ENCODE measurements at regions not wholly inside any gene's neighbourhood (a gene's known extent, or its start where the extent isn't known, plus 50 kb on each side); places are given as distances from the start of the nearest gene placed in this dataset.

GRCh38 chr2:161046876-161047275 is 113.4 kb upstream of the TANK start:
- DNase-seq (no peak), ATAC-seq (ENCODE audit: low read depth) (no peak)
- TF ChIP-seq CTCF (IDR thresholded peaks at IDR 0.05): no peak
- TF ChIP-seq EZH2 (IDR thresholded peaks at IDR 0.05; ENCODE audit: borderline replicate concordance, insufficient read depth, low read depth, low read length, poor library complexity, severe bottlenecking): no peak
- no peak overlapping the region for H3K9ac ChIP-seq (ENCODE audit: low read length)
- no peaks in the 10 kb centered on the region for H3K4me1 ChIP-seq (ENCODE audit: control insufficient read depth in 2 of 2, insufficient read depth in 2 of 2, low read length in 2 of 2)
- no peak overlapping the region for H2AFZ ChIP-seq (ENCODE audit: insufficient read depth, low read depth, low read length, poor library complexity, severe bottlenecking)
- H3K4me2 ChIP-seq (replicated peaks; ENCODE audit: low read depth, low read length, poor library complexity, severe bottlenecking): no peak overlapping the region
- Mint-ChIP-seq H3K27ac (no peak overlapping the region), H3K27me3 (peaks cover 42% of the 10 kb centered on the region), H3K4me3 (no peak overlapping the region), H3K9me3 (ENCODE audit: insufficient read depth) (no peaks in the 10 kb centered on the region), H3K4me1 (no peaks in the 10 kb centered on the region)
- H3K36me3 ChIP-seq (replicated peaks in 1 of 2; ENCODE audit: control extremely low read depth in 1 of 2, control insufficient read depth in 1 of 2, extremely low read depth in 1 of 2, insufficient read depth in 2 of 2, low read length in 1 of 2): no peaks in the 10 kb centered on the region
- H3K9me3 ChIP-seq (ENCODE audit: control extremely low read depth in 1 of 3, control insufficient read depth in 2 of 3, insufficient read depth in 1 of 3, low read length in 2 of 3): no peaks in the 10 kb centered on the region
- intact Hi-C loops (cut with micrococcal nuclease): no loop called here
- WGBS (ENCODE audit: insufficient coverage): no CpG with 5 or more reads among the region's 2 CpGs
- H3K4me3 ChIP-seq (ENCODE audit: control extremely low read depth in 1 of 5, extremely low read depth in 1 of 5, insufficient read depth in 1 of 5, low read depth in 2 of 5, low read length in 4 of 5): no peak overlapping the region
- H3K79me2 ChIP-seq (ENCODE audit: control insufficient read depth, insufficient read depth, low read length): no peaks in the 10 kb centered on the region
- H3K27ac ChIP-seq (ENCODE audit: low read length in 2 of 2): no peak overlapping the region
- ChIA-PET CTCF (no interaction called here), POLR2A (no interaction called here)
- peaks cover 0 to 20% (median 8%) of the 10 kb centered on the region in 4 experiments for H3K27me3 ChIP-seq (replicated peaks in 1 of 4; ENCODE audit: control extremely low read depth in 1 of 4, control insufficient read depth in 3 of 4, insufficient read depth in 4 of 4, low read length in 3 of 4)
- H4K20me1 ChIP-seq (ENCODE audit: control insufficient read depth, insufficient read depth, low read length, poor library complexity, severe bottlenecking): no peaks in the 10 kb centered on the region

DNA sequence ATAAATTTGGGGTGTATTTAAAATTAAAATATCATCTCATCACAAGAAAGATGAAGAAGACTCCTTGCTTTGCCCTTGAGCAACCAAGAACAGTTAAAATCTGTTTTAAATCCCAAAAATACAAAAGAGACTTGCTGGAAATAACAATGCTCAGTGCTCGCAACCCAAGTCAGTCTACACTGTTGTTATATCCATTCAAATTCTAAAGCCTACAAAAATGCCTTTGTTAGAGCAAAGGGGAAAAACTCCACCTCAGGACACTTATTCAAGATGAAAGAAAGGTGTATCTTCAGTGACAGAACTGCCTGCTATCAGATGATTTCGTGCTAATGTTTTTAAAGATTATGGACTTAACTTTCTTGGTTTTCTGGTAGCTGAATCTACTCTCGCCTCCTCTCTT is 111.9 kb upstream of the TANK start:
- WGBS (ENCODE audit: insufficient coverage): no CpG with 5 or more reads among the region's 3 CpGs
- no peaks in the 10 kb centered on the region for H3K9me3 Mint-ChIP-seq (ENCODE audit: insufficient read depth)
- TF ChIP-seq EZH2 (IDR thresholded peaks at IDR 0.05; ENCODE audit: borderline replicate concordance, insufficient read depth, low read depth, low read length, poor library complexity, severe bottlenecking) (no peak), CTCF (IDR thresholded peaks at IDR 0.05) (no peak)
- POLR2A ChIA-PET: no interaction called here
- H3K27me3 Mint-ChIP-seq: peaks cover 49% of the 10 kb centered on the region
- H2AFZ ChIP-seq (ENCODE audit: insufficient read depth, low read depth, low read length, poor library complexity, severe bottlenecking): no peak overlapping the region
- no peak overlapping the region for H3K27ac Mint-ChIP-seq
- no peak overlapping the region for H3K4me3 Mint-ChIP-seq
- H3K9ac ChIP-seq (ENCODE audit: low read length): no peak overlapping the region
- CTCF ChIA-PET: no interaction called here
- ATAC-seq (ENCODE audit: low read depth) (no peak), DNase-seq (no peak)
- peaks cover 0 to 15% (median 8%) of the 10 kb centered on the region in 4 experiments for H3K27me3 ChIP-seq (replicated peaks in 1 of 4; ENCODE audit: control extremely low read depth in 1 of 4, control insufficient read depth in 3 of 4, insufficient read depth in 4 of 4, low read length in 3 of 4)
- no peak overlapping the region for H3K4me3 ChIP-seq (ENCODE audit: control extremely low read depth in 1 of 5, extremely low read depth in 1 of 5, insufficient read depth in 1 of 5, low read depth in 2 of 5, low read length in 4 of 5)
- H3K36me3 ChIP-seq (replicated peaks in 1 of 2; ENCODE audit: control extremely low read depth in 1 of 2, control insufficient read depth in 1 of 2, extremely low read depth in 1 of 2, insufficient read depth in 2 of 2, low read length in 1 of 2): no peaks in the 10 kb centered on the region
- no peaks in the 10 kb centered on the region for H4K20me1 ChIP-seq (ENCODE audit: control insufficient read depth, insufficient read depth, low read length, poor library complexity, severe bottlenecking)
- H3K4me1 ChIP-seq (ENCODE audit: control insufficient read depth in 2 of 2, insufficient read depth in 2 of 2, low read length in 2 of 2): no peaks in the 10 kb centered on the region
- H3K4me1 Mint-ChIP-seq: no peaks in the 10 kb centered on the region
- H3K4me2 ChIP-seq (replicated peaks; ENCODE audit: low read depth, low read length, poor library complexity, severe bottlenecking): no peak overlapping the region
- no peaks in the 10 kb centered on the region for H3K79me2 ChIP-seq (ENCODE audit: control insufficient read depth, insufficient read depth, low read length)
- intact Hi-C loops (cut with micrococcal nuclease): no loop called here
- H3K27ac ChIP-seq (ENCODE audit: low read length in 2 of 2): no peak overlapping the region
- H3K9me3 ChIP-seq (ENCODE audit: control extremely low read depth in 1 of 3, control insufficient read depth in 2 of 3, insufficient read depth in 1 of 3, low read length in 2 of 3): no peaks in the 10 kb centered on the region

Data from B cell (primary cell).